GM23338 (cell line): ENCODE measurements at regions not wholly inside any gene's neighbourhood (a gene's known extent, or its start where the extent isn't known, plus 50 kb on each side); places are given as distances from the start of the nearest gene placed in this dataset.

ENCODE experiments used
- ATAC-seq: fragments of 200-7000 bp; cut with Tn5 transposase; 3 replicates; pipeline ENCODE4 v1.9.1; 2020
- DNase-seq: peaks from one replicate; pipeline ENCODE4 v3.0.0-alpha.2; 2015; ENCODE audit warnings: low spot score
- H2AFZ ChIP-seq: fragments of 200-600 bp; sonication (generic); 2 replicates; pipeline ENCODE4 v1.8.0; 2016; ENCODE audit warnings: antibody characterized with exemption, mild to moderate bottlenecking, moderate library complexity
- H3F3A ChIP-seq: fragments of 200-600 bp; sonication (generic); replicated peaks from 2 replicates; pipeline ENCODE4 v1.8.0; 2017; ENCODE audit warnings: antibody characterized with exemption, mixed run types, low read depth
- H3K27ac ChIP-seq: fragments of 200-600 bp; sonication (generic); 2 replicates; pipeline ENCODE4 v1.6.1; 2016; ENCODE audit warnings: low read depth
- H3K27me3 ChIP-seq: fragments of 200-600 bp; sonication (generic); 2 replicates; pipeline ENCODE4 v1.8.0; 2016; ENCODE audit warnings: mild to moderate bottlenecking, mixed run types, moderate library complexity; ENCODE audit not compliant: insufficient read depth
- H3K36me3 ChIP-seq: fragments of 200-600 bp; sonication (generic); 2 replicates; pipeline ENCODE4 v1.8.0; 2016; ENCODE audit warnings: mild to moderate bottlenecking; ENCODE audit not compliant: insufficient read depth
- H3K4me1 ChIP-seq: fragments of 200-600 bp; sonication (generic); 2 replicates; pipeline ENCODE4 v1.8.0; 2016; ENCODE audit warnings: mild to moderate bottlenecking, moderate library complexity; ENCODE audit not compliant: insufficient read depth
- H3K4me2 ChIP-seq: fragments of 200-600 bp; sonication (generic); 2 replicates; pipeline ENCODE4 v1.7.1; 2017; ENCODE audit warnings: mixed run types
- H3K4me3 ChIP-seq: fragments of 200-600 bp; sonication (generic); 2 replicates; pipeline ENCODE4 v1.6.1; 2016; ENCODE audit warnings: mixed run types
- H3K79me2 ChIP-seq: fragments of 200-600 bp; sonication (generic); replicated peaks from 2 replicates; pipeline ENCODE4 v1.8.0; 2017; ENCODE audit warnings: mild to moderate bottlenecking; ENCODE audit not compliant: insufficient read depth
- H3K9me2 ChIP-seq: fragments of 200-600 bp; sonication (generic); 2 replicates; pipeline ENCODE4 v1.8.0; 2017; ENCODE audit not compliant: insufficient read depth
- H4K20me1 ChIP-seq: fragments of 200-600 bp; sonication (generic); replicated peaks from 2 replicates; pipeline ENCODE4 v1.8.0; 2017; ENCODE audit warnings: mild to moderate bottlenecking; ENCODE audit not compliant: insufficient read depth
- H3K27ac Mint-ChIP-seq: 2 replicates; pipeline ENCODE4 v1.8.0; 2020; ENCODE audit warnings: inconsistent platforms, mild to moderate bottlenecking, moderate library complexity, mixed read lengths
- H3K27me3 Mint-ChIP-seq: 3 replicates; pipeline ENCODE4 v1.8.0; 2022; ENCODE audit warnings: low read depth, mild to moderate bottlenecking, moderate library complexity, mixed read lengths, inconsistent platforms; ENCODE audit not compliant: insufficient read depth, poor library complexity
- H3K36me3 Mint-ChIP-seq: 3 replicates; pipeline ENCODE4 v1.8.0; 2021; ENCODE audit warnings: low read depth, mild to moderate bottlenecking, inconsistent platforms, moderate library complexity, mixed read lengths
- H3K4me1 Mint-ChIP-seq: 3 replicates; pipeline ENCODE4 v1.8.0; 2020; ENCODE audit warnings: mild to moderate bottlenecking, inconsistent platforms, mixed read lengths
- H3K4me3 Mint-ChIP-seq: 3 replicates; pipeline ENCODE4 v1.8.0; 2021; ENCODE audit warnings: moderate library complexity, mild to moderate bottlenecking, inconsistent platforms, mixed read lengths
- H3K9me3 Mint-ChIP-seq: 3 replicates; pipeline ENCODE4 v1.8.0; 2020; ENCODE audit warnings: moderate library complexity, mild to moderate bottlenecking, inconsistent platforms, mixed read lengths
- CREB1 ChIP-seq: fragments of 250-450 bp; sonication (Bioruptor Pico); IDR thresholded peaks from 2 replicates; pipeline ENCODE4 v1.5.0; 2020; ENCODE audit warnings: low read depth, mild to moderate bottlenecking, moderate library complexity
- CTCF ChIP-seq, 2 experiments: fragments of 200-600 bp in 1 of 2; sonication (generic) in 1 of 2; conservative IDR thresholded peaks; 2 replicates each; pipeline versions ENCODE4 v1.5.1 to v1.6.1; 2016 to 2017; ENCODE audit warnings: antibody characterized with exemption in 2 of 2, low read depth in 2 of 2, mild to moderate bottlenecking in 2 of 2, moderate library complexity in 1 of 2
- ETS1 ChIP-seq: IDR thresholded peaks from 2 replicates; pipeline ENCODE4 v1.6.1; 2016; ENCODE audit warnings: antibody characterized with exemption
- EZH2 ChIP-seq: fragments of 200-600 bp; sonication (generic); IDR thresholded peaks from one replicate; pipeline ENCODE4 v1.8.0; 2017; ENCODE audit warnings: antibody characterized with exemption, mild to moderate bottlenecking, low read depth; ENCODE audit not compliant: unreplicated experiment
- EZH2phosphoT487 ChIP-seq: fragments of 200-600 bp; sonication (generic); IDR thresholded peaks from one replicate; pipeline ENCODE4 v1.8.1; 2018; ENCODE audit warnings: antibody characterized with exemption; ENCODE audit not compliant: unreplicated experiment
- JUNB ChIP-seq: IDR thresholded peaks from one replicate; pipeline ENCODE4 v1.6.1; 2016; ENCODE audit warnings: antibody characterized with exemption; ENCODE audit not compliant: unreplicated experiment
- NANOG ChIP-seq: IDR thresholded peaks from 2 replicates; pipeline ENCODE4 v1.6.1; 2016; ENCODE audit warnings: antibody characterized with exemption, borderline replicate concordance
- POLR2AphosphoS5 ChIP-seq: IDR thresholded peaks from 2 replicates; pipeline ENCODE4 v1.6.1; 2016; ENCODE audit warnings: antibody characterized with exemption, low read depth
- REST ChIP-seq: IDR thresholded peaks from one replicate; pipeline ENCODE4 v1.6.1; 2018; ENCODE audit warnings: antibody characterized with exemption; ENCODE audit not compliant: unreplicated experiment
- STAT1 ChIP-seq: IDR thresholded peaks from one replicate; pipeline ENCODE4 v1.6.1; 2016; ENCODE audit warnings: antibody characterized with exemption; ENCODE audit not compliant: unreplicated experiment
- ZNF114 ChIP-seq: fragments of 250-450 bp; sonication (Bioruptor Pico); IDR thresholded peaks from 2 replicates; pipeline ENCODE4 v1.5.0; 2020; ENCODE audit warnings: mild to moderate bottlenecking, moderate library complexity
- ZNF331 ChIP-seq: fragments of 250-450 bp; sonication (Bioruptor Pico); IDR thresholded peaks from 2 replicates; pipeline ENCODE4 v1.5.0; 2020; ENCODE audit warnings: low read depth, mild to moderate bottlenecking, moderate library complexity
- ZNF462 ChIP-seq: fragments of 250-450 bp; sonication (Bioruptor Pico); IDR thresholded peaks from 2 replicates; pipeline ENCODE4 v1.5.0; 2020; ENCODE audit warnings: mild to moderate bottlenecking, moderate library complexity

- Histone ChIP-seq H3K9me2 (no peaks in the 10 kb centered on the region), H3K79me2 (peaks cover 9% of the 10 kb centered on the region), H4K20me1 (no peaks in the 10 kb centered on the region; the same call in 1 of the 2 replicates), H3F3A (no peaks in the 10 kb centered on the region), H3K36me3 (no peaks in the 10 kb centered on the region), H3K4me1 (peaks cover 45% of the 10 kb centered on the region), H3K4me2 (0 out of 2 replicates have a peak overlapping the region, but pooled peaks have one; percentile 20), H3K27me3 (no peaks in the 10 kb centered on the region), H2AFZ (no peak overlapping the region), H3K4me3 (no peak overlapping the region), H3K27ac (no peak overlapping the region)
- TF ChIP-seq POLR2AphosphoS5, result no peak
- TF ChIP-seq NANOG, result no peak
- TF ChIP-seq REST, result no peak
- TF ChIP-seq ETS1, result no peak
- no peak for TF ChIP-seq EZH2
- no peak for TF ChIP-seq CREB1 (CRISPR knock-in tag)
- no peak for TF ChIP-seq ZNF114
- no peak for TF ChIP-seq ZNF331 (CRISPR knock-in tag)
- TF ChIP-seq STAT1, result no peak
- TF ChIP-seq JUNB, result no peak
- no peak for TF ChIP-seq EZH2phosphoT487
- no peak for TF ChIP-seq CTCF (conservative IDR thresholded peaks at IDR 0.05; ENCODE audit: low read depth in 2 of 2)
- no peak for TF ChIP-seq ZNF462 (CRISPR knock-in tag)
- Mint-ChIP-seq H3K27ac (no peak overlapping the region), H3K4me1 (peaks cover 48% of the 10 kb centered on the region), H3K4me3 (no peak overlapping the region), H3K36me3 (no peaks in the 10 kb centered on the region), H3K27me3 (peaks cover 2% of the 10 kb centered on the region), H3K9me3 (no peaks in the 10 kb centered on the region)
- ATAC-seq, result no peak
- no peak for DNase-seq
These were observed 312.8 kb downstream of the OMA1 start for GRCh38 chr1:58233729-58234128.
